ENCODE measurements at regions not wholly inside any gene's neighbourhood (a gene's known extent, or its start where the extent isn't known, plus 50 kb on each side); places are given as distances from the start of the nearest gene placed in this dataset.

GRCh38 chr2:123434546-123435395 lies 590.3 kb upstream of the CNTNAP5 start:
- ATAC-seq (ENCODE audit: insufficient read depth, low read depth) (no peak), DNase-seq (no peak)
- H3K79me2 ChIP-seq (ENCODE audit: insufficient read depth, low read length) = no peaks in the 10 kb centered on the region
- no peak overlapping the region for H3K9ac ChIP-seq (ENCODE audit: low read depth, low read length)
- no peaks in the 10 kb centered on the region for H3K4me1 ChIP-seq (ENCODE audit: insufficient read depth, low read length)
- no peaks in the 10 kb centered on the region for H3K27me3 ChIP-seq (ENCODE audit: insufficient read depth, low read length, poor library complexity)
- no peak overlapping the region for H3K27ac ChIP-seq (ENCODE audit: low read length)
- no peak overlapping the region for H2AFZ ChIP-seq (ENCODE audit: low read depth, low read length)
- no peaks in the 10 kb centered on the region for H3K36me3 ChIP-seq (ENCODE audit: insufficient read depth, low read length)
- H3K4me3 ChIP-seq (ENCODE audit: low read depth in 1 of 2, low read length in 2 of 2) = no peak overlapping the region
- H3K9me3 ChIP-seq (ENCODE audit: insufficient read depth, low read length, severe bottlenecking) = no peaks in the 10 kb centered on the region
- H3K4me2 ChIP-seq (ENCODE audit: insufficient read depth, low read length) = no peak overlapping the region
- H4K20me1 ChIP-seq (ENCODE audit: insufficient read depth, low read length) = no peaks in the 10 kb centered on the region
- TF ChIP-seq EZH2 (IDR thresholded peaks at IDR 0.05; ENCODE audit: borderline replicate concordance, low read depth, low read length, severe bottlenecking) (no peak), CTCF (IDR thresholded peaks at IDR 0.05; ENCODE audit: borderline replicate concordance, extremely low read depth, low read length, poor library complexity, severe bottlenecking) (no peak)

GRCh38 chr2:123438251-123438650 lies 586.8 kb upstream of the CNTNAP5 start:
- TF ChIP-seq CTCF (IDR thresholded peaks at IDR 0.05; ENCODE audit: borderline replicate concordance, extremely low read depth, low read length, poor library complexity, severe bottlenecking) (no peak), EZH2 (IDR thresholded peaks at IDR 0.05; ENCODE audit: borderline replicate concordance, low read depth, low read length, severe bottlenecking) (no peak)
- Histone ChIP-seq H2AFZ (ENCODE audit: low read depth, low read length) (no peak overlapping the region), H3K27me3 (ENCODE audit: insufficient read depth, low read length, poor library complexity) (no peaks in the 10 kb centered on the region), H3K4me1 (ENCODE audit: insufficient read depth, low read length) (no peaks in the 10 kb centered on the region), H3K4me3 (ENCODE audit: low read depth in 1 of 2, low read length in 2 of 2) (no peak overlapping the region), H3K4me2 (ENCODE audit: insufficient read depth, low read length) (no peak overlapping the region), H3K27ac (ENCODE audit: low read length) (no peak overlapping the region), H3K9ac (ENCODE audit: low read depth, low read length) (no peak overlapping the region), H3K36me3 (ENCODE audit: insufficient read depth, low read length) (no peaks in the 10 kb centered on the region), H3K79me2 (ENCODE audit: insufficient read depth, low read length) (no peaks in the 10 kb centered on the region), H3K9me3 (ENCODE audit: insufficient read depth, low read length, severe bottlenecking) (no peaks in the 10 kb centered on the region), H4K20me1 (ENCODE audit: insufficient read depth, low read length) (no peaks in the 10 kb centered on the region)
- no peak for ATAC-seq (ENCODE audit: insufficient read depth, low read depth)
- DNase-seq = no peak

GRCh38 chr2:123438675-123439074 lies 586.4 kb upstream of the CNTNAP5 start:
- Histone ChIP-seq H3K4me1 (ENCODE audit: insufficient read depth, low read length) (no peaks in the 10 kb centered on the region), H3K4me2 (ENCODE audit: insufficient read depth, low read length) (no peak overlapping the region), H2AFZ (ENCODE audit: low read depth, low read length) (no peak overlapping the region), H3K27ac (ENCODE audit: low read length) (no peak overlapping the region), H3K9ac (ENCODE audit: low read depth, low read length) (no peak overlapping the region), H3K9me3 (ENCODE audit: insufficient read depth, low read length, severe bottlenecking) (no peaks in the 10 kb centered on the region), H3K4me3 (ENCODE audit: low read depth in 1 of 2, low read length in 2 of 2) (no peak overlapping the region), H3K27me3 (ENCODE audit: insufficient read depth, low read length, poor library complexity) (no peaks in the 10 kb centered on the region), H3K36me3 (ENCODE audit: insufficient read depth, low read length) (no peaks in the 10 kb centered on the region), H3K79me2 (ENCODE audit: insufficient read depth, low read length) (no peaks in the 10 kb centered on the region), H4K20me1 (ENCODE audit: insufficient read depth, low read length) (no peaks in the 10 kb centered on the region)
- TF ChIP-seq EZH2 (IDR thresholded peaks at IDR 0.05; ENCODE audit: borderline replicate concordance, low read depth, low read length, severe bottlenecking) = no peak
- no peak for TF ChIP-seq CTCF (IDR thresholded peaks at IDR 0.05; ENCODE audit: borderline replicate concordance, extremely low read depth, low read length, poor library complexity, severe bottlenecking)
- ATAC-seq (ENCODE audit: insufficient read depth, low read depth) (no peak), DNase-seq (no peak)

Measured in DND-41 (cell line).